GM18507 (cell line): ENCODE measurements at regions not wholly inside any gene's neighbourhood (a gene's known extent, or its start where the extent isn't known, plus 50 kb on each side); places are given as distances from the start of the nearest gene placed in this dataset.

Source experiments
- DNase-seq: peaks from one replicate; pipeline ENCODE4 v3.0.0; 2011; ENCODE audit warnings: low read depth; ENCODE audit not compliant: insufficient read length; ENCODE audit errors: extremely low spot score
- FAIRE-seq: peaks from 2 replicates; lab custom pipeline; 2011; peaks lifted over from hg19 to GRCh38; lab: Jason Lieb, UNC

- no peak for DNase-seq
- no peak for FAIRE-seq
These were observed 1097.6 kb upstream of the PHF14 start for GRCh38 chr7:9876053-9876452.

GRCh38 chr7:9889554-9889953, 1084.1 kb upstream of the PHF14 start:
- FAIRE-seq: no peak
- no peak for DNase-seq

- FAIRE-seq (no peak), DNase-seq (no peak)
These were observed 1083.6 kb upstream of the PHF14 start for GRCh38 chr7:9890092-9890491.

- DNase-seq (no peak), FAIRE-seq (no peak)
These were observed 1082.6 kb upstream of the PHF14 start for GRCh38 chr7:9891056-9891455.

GRCh38 chr7:9900339-9900738, 1073.3 kb upstream of the PHF14 start:
- no peak for DNase-seq
- no peak for FAIRE-seq

- DNase-seq (no peak), FAIRE-seq (no peak)
These were observed 1052.3 kb upstream of the PHF14 start for GRCh38 chr7:9921326-9921725.

GRCh38 chr7:9937944-9938631, 1035.6 kb upstream of the PHF14 start:
- no peak for DNase-seq
- no peak for FAIRE-seq

GRCh38 chr7:9939176-9939575, 1034.5 kb upstream of the PHF14 start:
- no peak for DNase-seq
- no peak for FAIRE-seq

- DNase-seq (no peak), FAIRE-seq (no peak)
These were observed 1028.5 kb upstream of the PHF14 start for GRCh38 chr7:9945131-9945530.

GRCh38 chr7:9945857-9946256, 1027.8 kb upstream of the PHF14 start:
- no peak for FAIRE-seq

GRCh38 chr7:9955138-9955537, 1018.5 kb upstream of the PHF14 start:
- FAIRE-seq: no peak
- no peak for DNase-seq

More at GRCh38 chr7:9945857-9946256, 1027.8 kb upstream of the PHF14 start:
- no peak for DNase-seq

GRCh38 chr7:9958486-9958885, 1015.2 kb upstream of the PHF14 start:
- DNase-seq (no peak), FAIRE-seq (no peak)

GRCh38 chr7:9960460-9960859, 1013.2 kb upstream of the PHF14 start:
- no peak for DNase-seq
- no peak for FAIRE-seq

GRCh38 chr7:9961161-9961922, 1012.3 kb upstream of the PHF14 start:
- DNase-seq (no peak), FAIRE-seq (no peak)

- DNase-seq (no peak), FAIRE-seq (no peak)
These were observed 1010.9 kb upstream of the PHF14 start for GRCh38 chr7:9962742-9963141.

- DNase-seq (no peak), FAIRE-seq (no peak)
These were observed 995.3 kb upstream of the PHF14 start for GRCh38 chr7:9978106-9979064.

GRCh38 chr7:9981742-9982349, 991.8 kb upstream of the PHF14 start:
- no peak for DNase-seq
- FAIRE-seq: no peak

- FAIRE-seq (no peak), DNase-seq (no peak)
These were observed 990.6 kb upstream of the PHF14 start for GRCh38 chr7:9983048-9983447.

- FAIRE-seq: no peak
These were observed 958.0 kb upstream of the PHF14 start for GRCh38 chr7:10015687-10016086.

GRCh38 chr7:10022480-10022879, 951.2 kb upstream of the PHF14 start:
- DNase-seq: no peak
- FAIRE-seq: no peak

More at GRCh38 chr7:10015687-10016086, 958.0 kb upstream of the PHF14 start:
- DNase-seq: no peak
